Liver (tissue), 3 donors: ENCODE measurements at regions not wholly inside any gene's neighbourhood (a gene's known extent, or its start where the extent isn't known, plus 50 kb on each side); places are given as distances from the start of the nearest gene placed in this dataset.

ENCODE experiments used
- CTCF ChIP-seq: fragments of 150-350 bp; IDR thresholded peaks from 2 replicates; pipeline ENCODE4 v1.5.1; 2017; ENCODE audit warnings: improper control_type of control experiment, low read depth, low read length; ENCODE audit not compliant: missing input control
- HNF4A ChIP-seq, 2 donors: conservative IDR thresholded peaks; 2 replicates each; pipeline ENCODE4 v1.6.1; 2016; ENCODE audit warnings: antibody characterized with exemption in 2 of 2, mild to moderate bottlenecking in 2 of 2
- SP1 ChIP-seq: IDR thresholded peaks from 2 replicates; pipeline ENCODE4 v1.6.1; 2018; ENCODE audit warnings: antibody characterized with exemption, mild to moderate bottlenecking
- YY1 ChIP-seq: IDR thresholded peaks from 2 replicates; pipeline ENCODE4 v1.6.1; 2016; ENCODE audit warnings: antibody characterized with exemption, mild to moderate bottlenecking
- TF ChIP-seq, protein P1 (sequence below): IDR thresholded peaks from 2 replicates; pipeline ENCODE4 v1.6.1; 2016; ENCODE audit warnings: antibody characterized with exemption, mild to moderate bottlenecking
- donor health status: healthy.
- donor health status: healthy.

GRCh38 chr20:20890751-20891150, 178.3 kb upstream of the RALGAPA2 start:
- TF ChIP-seq CTCF, result no peak
- TF ChIP-seq, protein P1, sequence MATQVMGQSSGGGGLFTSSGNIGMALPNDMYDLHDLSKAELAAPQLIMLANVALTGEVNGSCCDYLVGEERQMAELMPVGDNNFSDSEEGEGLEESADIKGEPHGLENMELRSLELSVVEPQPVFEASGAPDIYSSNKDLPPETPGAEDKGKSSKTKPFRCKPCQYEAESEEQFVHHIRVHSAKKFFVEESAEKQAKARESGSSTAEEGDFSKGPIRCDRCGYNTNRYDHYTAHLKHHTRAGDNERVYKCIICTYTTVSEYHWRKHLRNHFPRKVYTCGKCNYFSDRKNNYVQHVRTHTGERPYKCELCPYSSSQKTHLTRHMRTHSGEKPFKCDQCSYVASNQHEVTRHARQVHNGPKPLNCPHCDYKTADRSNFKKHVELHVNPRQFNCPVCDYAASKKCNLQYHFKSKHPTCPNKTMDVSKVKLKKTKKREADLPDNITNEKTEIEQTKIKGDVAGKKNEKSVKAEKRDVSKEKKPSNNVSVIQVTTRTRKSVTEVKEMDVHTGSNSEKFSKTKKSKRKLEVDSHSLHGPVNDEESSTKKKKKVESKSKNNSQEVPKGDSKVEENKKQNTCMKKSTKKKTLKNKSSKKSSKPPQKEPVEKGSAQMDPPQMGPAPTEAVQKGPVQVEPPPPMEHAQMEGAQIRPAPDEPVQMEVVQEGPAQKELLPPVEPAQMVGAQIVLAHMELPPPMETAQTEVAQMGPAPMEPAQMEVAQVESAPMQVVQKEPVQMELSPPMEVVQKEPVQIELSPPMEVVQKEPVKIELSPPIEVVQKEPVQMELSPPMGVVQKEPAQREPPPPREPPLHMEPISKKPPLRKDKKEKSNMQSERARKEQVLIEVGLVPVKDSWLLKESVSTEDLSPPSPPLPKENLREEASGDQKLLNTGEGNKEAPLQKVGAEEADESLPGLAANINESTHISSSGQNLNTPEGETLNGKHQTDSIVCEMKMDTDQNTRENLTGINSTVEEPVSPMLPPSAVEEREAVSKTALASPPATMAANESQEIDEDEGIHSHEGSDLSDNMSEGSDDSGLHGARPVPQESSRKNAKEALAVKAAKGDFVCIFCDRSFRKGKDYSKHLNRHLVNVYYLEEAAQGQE, result no peak
- no peak for TF ChIP-seq HNF4A (conservative IDR thresholded peaks at IDR 0.05)
- no peak for TF ChIP-seq YY1
- no peak for TF ChIP-seq SP1
